GM18909 (cell line): ENCODE measurements at regions not wholly inside any gene's neighbourhood (a gene's known extent, or its start where the extent isn't known, plus 50 kb on each side); places are given as distances from the start of the nearest gene placed in this dataset.

ENCODE experiments used
- ATAC-seq: cut with Tn5 transposase; IDR thresholded peaks from one replicate; pipeline ENCODE4 v1.9.1; 2021; ENCODE audit warnings: mild to moderate bottlenecking; ENCODE audit not compliant: unreplicated experiment, poor library complexity

DNA sequence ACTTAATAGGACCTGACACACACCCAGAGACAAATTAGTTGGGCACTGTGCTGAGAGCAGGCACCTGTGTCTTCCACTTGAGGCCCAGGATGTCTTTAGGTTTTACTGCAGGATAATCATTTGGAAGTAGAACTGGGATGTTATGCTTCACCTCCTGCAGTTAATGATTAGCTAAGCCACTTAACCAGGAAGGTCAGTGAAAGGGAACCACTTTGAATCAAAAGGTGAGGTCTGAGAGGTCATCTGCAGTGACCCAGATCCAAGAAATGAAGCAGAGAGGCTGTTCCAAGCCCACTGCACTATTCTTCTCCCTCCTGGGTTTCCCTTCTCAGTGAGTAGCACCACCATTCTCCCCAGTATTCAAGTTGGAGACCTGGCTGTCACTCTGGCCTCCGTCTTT lies 110.5 kb downstream of the SNX18 start:
- ATAC-seq, result no peak

DNA sequence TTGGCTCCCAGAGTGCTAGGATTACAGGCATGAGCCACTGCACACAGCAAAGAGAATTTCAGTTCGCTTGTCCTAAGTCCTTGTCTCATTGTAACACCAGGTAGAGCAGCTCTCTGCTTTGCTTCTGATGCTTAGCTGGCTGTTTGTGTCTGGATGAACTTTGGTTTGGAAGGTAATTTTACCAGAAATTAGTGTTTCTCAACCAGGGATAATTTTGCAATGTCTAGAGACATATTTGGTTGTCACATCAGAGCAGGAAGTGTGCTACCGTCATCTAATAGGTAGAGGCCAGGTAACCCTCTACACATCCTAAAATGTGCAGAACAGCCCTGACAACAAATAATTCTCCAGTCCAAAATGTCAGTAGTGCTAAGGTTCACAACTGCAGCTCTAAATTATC lies 108.8 kb downstream of the SNX18 start:
- ATAC-seq, result no peak

DNA sequence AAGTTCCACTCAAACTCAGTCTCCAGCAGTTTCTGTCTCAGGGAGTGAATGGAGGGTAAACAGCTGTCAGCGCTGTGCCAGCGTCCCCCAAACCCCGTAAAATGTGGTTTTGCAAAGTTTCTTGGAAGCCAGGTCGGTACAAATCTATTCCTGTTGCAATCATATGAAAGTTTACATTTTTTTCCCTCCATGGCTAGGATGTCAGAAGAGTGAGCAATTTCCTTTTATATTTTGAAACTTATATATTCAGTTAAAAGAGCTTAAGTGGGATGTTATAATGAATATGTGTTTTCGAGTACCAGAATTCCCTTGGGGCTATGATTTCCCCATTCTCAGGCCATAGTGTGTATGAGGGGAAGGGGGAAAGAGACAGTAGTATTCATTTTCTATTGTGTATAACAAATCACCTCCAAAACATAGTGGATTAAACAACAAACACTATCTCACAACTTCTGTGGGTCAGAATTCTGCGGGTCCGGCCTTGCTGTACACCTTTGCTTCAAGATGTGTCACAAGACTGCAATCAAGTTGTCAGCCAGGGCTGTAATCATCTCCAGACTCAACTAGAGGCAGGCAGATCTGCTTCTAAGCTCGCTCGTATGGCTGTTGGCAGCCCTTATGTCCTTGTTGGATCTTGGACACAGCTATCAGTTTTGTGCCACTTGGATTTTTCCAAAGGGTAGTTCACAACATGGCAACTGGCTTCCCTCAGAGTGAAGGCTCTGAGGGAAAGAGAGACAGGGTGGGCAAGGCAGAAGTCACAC lies 107.4 kb downstream of the SNX18 start:
- ATAC-seq, result no peak

DNA sequence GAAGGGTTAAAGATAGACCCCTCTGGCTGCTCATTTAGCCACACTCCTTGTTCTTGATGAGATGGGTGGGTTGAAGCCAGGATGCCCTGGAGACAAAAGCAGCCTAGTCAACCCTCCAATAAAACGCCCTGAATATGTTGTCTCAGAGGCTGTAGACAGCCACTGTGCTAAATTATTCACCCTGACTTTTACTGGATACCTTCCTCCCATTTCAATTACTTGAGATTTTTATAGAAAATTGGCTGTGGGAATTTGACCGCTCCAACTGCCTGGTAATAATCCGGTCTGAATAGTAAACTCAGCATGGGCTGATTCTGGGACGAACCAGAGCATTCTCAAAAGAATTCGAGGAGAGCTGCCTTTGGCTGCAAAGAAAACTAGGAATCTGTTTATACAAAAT lies 104.2 kb downstream of the SNX18 start:
- no peak for ATAC-seq

DNA sequence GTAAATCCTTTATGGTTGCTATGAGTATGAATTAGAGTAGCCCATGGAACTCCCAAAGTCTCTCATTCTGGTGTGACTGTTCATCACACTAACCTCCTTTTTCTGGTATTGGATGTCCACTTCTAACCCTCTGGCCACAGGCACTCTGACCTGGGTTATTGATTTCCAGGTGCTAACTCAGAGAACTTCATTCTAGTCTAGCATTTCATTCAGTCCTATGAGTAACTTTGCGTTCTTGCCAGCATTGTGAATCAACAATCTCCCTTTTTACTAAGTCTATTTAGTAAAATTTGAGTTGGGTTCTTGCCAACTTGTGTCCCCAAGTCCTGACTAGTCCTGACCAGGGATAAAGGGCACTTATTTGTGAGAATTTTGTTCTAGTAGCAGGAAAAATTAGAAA lies 103.5 kb downstream of the SNX18 start:
- ATAC-seq, result no peak

DNA sequence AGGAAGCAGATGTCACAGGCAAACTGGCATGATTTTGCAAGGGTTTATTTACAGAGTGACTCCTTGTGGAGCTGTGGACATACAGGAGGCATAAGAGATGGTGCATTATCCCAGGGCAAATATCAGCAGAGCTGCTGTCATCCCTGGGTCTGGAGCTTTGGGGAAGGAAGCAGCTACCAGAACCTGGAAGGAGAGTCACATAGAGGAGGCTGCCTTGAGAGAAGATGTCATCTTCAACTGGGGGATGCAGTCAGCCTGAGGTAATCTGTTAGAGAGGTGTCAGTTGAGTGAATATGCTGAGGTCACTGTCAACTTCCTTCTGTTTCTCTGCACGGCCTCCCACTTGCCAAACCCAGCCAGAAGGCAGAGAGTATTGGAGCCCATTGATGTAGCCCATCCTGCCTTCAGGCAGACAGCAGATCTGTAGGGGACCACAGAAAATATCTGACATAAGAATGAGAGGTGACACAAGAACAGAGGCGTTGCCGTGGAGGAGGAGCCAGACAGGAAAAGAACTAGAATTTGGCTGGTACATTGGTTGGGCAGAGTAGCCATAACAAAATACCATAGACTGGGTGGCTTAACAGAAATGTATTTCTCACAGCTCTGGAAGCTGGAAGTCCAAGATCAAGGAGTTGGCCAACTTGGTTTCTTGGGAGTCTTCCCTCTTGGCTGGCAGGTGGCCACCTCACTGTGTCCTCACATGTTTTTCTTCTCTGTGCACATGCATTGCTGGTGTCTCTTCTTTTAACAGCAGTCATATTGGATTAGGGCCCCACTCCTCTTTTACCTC lies 102.8 kb downstream of the SNX18 start:
- ATAC-seq, result no peak

DNA sequence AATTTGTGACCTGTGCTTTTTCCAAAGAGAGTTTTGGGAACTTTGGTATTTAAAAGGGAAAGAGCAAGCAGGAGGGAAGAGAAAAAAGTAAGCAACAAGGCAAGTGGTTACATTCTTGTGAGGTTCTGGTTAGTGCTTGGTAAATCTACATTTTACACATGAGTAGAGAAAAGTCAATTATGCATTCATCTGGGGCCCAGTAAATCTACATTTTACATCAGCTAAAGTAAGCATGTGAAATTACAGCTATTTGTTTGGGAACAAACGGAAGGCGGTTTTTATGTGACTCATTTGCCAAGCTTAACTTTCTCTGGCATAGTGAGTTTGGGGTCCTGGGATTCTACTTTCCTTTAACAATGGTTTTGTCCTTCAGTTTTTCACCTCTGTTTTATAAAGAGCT lies 102.2 kb downstream of the SNX18 start:
- no peak for ATAC-seq

DNA sequence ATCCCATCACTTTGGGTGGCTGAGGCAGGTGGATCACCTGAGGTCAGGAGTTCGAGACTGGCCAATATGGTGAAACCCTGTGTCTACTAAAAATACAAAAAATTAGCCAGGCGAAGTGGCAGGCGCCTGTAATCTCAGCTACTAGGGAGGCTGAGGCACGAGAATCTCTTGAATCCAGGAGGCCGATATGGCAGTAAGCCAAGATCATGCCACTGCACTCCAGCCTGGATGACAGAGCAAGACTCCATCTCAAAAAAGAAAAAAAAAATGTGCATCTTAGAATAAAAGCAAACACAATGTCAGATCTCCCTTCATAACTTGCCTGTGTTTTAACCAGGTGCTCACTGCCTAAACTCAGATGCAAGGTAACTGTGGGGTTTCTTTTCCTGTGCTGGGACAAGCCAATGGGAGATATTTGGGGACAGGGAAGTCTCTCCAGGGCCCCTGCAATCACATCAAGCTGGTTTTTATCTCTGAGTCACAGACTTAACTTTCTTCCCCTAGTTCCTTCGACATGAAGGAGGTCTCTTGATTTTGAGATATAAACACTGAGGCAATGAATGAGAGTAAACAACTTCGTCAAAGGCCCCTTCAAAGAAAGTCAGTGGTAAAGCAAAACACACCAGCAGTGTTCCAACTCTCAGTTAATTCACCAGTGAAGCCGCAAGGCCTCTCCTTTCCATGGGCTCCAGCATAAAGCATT lies 99.1 kb downstream of the SNX18 start:
- ATAC-seq, result no peak

DNA sequence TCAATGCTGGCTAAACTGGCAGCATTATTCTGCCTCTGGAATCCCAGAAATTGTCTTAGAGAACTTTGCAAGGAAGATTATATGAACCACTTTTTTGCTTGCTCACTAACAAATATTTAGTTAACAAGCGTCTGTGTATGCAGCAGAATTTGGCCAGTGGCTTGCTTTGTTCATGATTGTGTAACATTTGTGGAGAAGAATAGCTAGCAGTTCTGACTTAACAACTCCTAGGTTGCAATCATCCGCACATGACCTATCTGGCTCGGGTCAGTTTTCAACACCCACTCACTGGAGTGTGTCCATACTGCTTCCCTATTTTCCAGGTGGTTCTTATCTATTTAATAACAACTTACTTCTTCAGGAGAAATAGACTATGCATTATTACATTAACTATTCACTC lies 98.5 kb downstream of the SNX18 start:
- no peak for ATAC-seq

DNA sequence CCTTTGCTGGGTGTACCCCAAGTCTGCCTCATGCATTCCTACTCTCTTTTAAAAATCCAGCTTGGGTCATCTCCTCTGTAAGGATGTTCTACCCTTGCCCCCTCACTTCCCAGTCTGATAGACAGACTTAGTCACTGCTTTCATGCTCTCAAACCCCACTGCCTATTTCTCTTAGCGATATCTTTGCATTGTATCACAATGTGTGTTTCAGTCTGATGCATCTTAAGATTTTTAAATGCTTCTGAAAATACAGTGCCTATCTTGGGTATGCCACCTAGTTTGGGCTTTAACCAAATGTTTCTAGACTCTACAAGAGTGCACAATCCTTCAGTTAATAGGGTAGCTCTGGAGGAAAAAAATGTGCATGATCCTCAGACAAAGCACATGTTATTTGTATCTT lies 97.8 kb downstream of the SNX18 start:
- no peak for ATAC-seq

DNA sequence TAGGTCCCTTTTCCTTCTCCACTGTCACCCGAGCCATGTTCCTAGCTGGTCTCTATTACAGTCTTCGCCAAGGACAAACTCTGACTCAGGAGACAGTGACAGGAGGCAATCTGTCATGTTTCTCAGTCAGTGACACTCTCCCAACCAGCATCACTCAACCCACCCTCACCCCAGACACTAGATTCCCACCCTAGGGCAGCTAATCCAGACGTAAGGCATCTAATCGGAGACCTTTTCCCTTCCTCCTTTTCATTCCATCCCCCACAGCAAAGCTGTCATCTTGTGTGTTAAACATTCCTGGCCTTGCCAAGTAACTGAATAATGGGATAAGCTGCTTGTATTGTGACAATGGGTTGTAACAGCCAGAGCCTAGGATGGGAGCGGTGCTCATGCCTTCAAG lies 95.2 kb downstream of the SNX18 start:
- ATAC-seq, result no peak

DNA sequence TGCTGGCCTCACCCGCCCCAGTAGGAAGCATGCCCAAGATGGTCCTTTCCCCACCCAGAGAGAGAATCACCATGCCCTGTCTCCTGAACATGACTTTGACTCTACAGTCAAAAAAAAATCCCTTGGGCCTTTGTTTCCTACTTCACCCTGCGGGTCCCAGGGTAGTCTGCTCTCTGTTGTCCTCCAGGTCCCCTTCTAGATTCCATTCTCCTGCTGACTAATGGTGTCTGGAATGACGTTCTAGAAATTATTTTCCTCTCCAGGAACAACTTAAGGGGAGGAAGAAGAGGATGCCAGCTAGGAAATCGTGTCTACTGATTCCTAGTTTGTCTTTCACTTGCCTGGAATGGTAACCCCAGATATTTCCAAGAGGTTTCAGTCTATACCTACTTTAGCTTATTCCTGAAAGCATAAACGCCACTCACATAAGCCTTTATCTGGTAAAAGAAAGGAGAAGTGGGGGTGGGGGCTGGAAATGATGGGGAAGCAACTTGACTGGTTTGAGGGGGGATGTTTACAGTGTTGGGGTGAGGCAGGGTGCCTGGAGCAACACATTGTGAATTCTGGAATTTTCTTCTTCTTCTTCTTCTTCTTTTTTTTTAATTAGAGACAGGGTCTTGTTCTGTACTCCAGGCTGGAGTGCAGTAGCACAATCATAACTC lies 93.9 kb downstream of the SNX18 start:
- no peak for ATAC-seq

DNA sequence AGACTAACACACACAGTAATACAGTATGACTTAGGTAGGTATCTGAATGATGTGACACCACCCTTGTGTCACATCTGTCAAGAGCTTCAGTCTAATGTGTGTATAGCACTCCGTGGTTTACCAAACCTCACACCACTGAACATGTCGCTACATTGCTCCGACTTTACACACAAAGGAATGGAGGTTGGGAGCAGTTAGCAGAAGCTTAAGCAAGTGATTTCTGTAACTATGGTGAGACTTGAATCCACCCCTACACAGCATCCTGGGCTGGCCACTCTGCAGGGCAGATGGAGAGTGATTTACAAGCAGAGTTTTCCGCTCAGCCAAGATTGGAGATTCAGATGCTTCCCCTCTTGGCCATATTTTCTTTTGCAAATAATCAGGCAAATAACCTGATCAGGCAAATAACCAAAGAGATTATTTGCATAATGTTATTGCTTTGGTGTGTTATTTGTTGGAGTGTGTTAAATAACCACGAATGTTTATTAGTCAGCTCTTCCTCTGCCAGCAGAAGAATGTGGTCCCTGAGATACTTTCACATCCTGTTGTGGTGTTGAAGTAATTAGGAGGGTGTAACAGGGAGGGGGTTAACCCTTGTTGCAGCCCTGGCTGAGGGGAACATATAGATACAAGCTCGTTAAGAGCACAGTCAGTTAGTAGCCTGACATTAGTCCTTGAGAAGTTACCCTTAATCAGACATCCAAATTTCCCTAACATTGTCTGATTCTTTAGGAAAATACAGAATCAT lies 92.8 kb downstream of the SNX18 start:
- peak; percentile 99 for ATAC-seq

DNA sequence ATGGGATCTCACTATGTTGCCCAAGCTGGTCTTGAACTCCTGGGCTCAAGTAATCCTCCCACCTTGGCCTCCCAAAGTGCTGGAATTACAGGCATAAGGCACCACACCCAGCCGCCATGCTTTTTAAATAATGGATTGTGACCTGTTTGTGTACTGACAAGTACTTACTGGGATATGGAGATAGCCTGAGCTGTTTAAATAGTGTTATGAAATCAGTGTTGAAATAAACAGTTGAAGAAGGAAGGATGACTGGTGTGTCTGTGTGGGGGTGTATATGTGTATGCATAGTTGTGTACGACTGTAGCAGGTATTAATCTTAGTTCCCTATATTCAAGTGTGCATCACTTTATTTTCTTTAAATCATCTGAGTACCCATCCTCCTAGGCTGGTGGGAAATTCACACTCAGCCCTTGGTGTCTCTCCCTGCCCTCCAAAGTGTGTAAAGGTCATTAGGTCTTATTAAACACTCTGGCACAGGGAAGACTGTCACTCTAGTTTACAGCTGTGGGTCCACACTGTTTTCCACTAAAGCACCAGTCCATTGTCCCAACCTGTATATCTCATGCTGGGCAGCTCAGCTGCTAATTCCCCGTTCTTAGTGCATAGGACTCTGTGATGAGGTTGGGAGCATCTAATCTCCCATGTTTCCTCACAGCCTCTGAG lies 91.0 kb downstream of the SNX18 start:
- ATAC-seq, result no peak

DNA sequence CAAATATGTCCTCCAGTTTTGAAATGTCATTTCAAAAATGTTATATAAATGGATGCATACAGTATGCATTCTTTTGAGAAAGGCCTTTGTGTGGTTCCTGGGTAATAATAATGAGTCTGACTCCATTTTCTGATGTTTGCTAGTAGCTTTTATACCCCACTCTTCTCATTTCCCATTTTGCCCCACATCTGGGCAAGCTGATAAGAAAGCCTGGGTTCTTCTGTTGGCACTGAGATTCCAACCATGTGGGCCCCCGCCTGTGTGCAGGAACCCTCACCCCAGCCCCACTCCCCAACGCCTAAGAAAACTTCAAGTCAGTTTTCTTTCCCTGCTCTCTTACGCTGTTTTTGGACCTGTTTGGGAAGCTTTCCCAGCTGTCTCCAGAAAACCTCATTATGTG lies 89.4 kb downstream of the SNX18 start:
- no peak for ATAC-seq

DNA sequence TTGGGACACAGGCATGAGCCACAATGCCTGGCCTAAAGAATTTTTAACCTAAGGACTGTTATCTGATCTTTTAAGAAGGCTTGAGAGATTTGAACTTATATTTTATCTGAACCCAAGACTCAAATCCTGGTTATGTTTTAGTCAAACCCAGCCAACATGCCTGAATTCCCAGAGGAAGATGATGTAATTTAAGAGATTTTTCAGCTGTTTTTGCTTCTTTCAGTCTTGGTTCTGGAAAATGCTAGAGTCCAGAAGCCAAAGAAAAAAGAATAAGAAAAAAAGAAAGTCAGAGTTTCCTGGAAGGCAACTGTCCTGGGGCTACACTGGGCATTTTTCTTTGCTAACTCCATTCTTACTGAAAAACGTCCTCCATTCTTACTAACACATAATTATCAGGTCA lies 85.8 kb downstream of the SNX18 start:
- ATAC-seq, result no peak

DNA sequence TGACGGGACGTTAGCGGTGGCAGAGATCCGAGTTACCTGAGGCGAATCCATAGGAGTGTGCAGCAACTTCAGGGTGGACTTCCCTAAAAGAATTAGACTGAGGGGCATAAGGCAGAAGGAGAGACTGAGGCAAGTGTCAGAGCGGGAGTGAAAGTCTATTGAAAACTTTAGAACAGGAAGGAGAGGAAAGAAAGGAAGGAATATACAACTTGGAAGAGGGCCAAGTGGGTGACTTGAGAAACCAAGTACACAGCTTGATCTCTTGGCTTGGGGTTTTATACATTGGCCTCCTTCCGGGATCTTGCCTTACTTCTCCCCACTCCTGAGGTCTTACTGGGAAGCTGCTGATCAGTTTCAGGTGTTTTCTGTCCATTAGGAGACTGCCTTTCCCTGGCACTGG lies 84.9 kb downstream of the SNX18 start:
- ATAC-seq, result no peak

DNA sequence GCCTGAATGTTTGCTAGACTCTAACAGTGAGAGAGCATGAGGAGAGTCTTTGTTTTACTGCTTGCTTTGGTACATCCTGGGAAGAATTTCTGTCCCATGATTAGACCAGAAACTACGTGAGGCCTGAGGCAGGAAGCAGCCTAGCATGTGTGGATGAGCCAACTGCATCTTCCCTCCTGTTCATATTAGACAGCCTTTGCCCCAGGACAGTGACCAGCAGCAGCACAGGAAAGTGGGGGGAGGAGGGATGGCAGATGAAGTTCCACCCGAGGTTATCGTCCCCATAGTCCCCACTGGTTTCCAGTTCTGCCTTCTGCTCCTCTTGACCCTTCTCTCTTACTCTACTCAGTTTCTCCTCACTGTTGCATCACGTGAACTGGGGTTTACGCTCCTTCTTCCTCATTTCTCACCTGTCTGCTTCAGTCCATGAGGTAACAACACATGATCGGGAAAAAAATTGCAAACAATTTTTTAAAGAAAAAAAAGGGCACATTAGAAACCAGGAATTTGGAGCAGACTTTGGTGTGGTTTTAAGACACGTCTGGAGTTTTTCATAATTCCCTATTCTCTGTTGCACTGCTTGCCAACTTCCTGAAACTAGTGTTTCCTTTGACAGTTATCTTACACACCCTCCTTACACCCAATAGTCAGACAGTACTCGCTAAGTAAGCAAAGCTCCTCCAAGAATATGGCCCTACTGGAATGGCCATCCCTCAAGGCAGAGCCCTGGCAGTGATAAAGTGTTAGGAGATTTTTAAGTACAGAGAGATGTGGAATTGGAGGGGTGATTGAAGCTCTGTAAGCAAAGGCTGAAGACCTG lies 84.1 kb downstream of the SNX18 start:
- ATAC-seq, result no peak
